ENCODE measurements at regions not wholly inside any gene's neighbourhood (a gene's known extent, or its start where the extent isn't known, plus 50 kb on each side); places are given as distances from the start of the nearest gene placed in this dataset.

GRCh38 chr4:106687026-106687425 lies 318.4 kb upstream of the GIMD1 start:
- TF ChIP-seq CTCF (conservative IDR thresholded peaks at IDR 0.05 in 1 of 2, IDR thresholded peaks at IDR 0.05 in 1 of 2; ENCODE audit: extremely low read depth in 1 of 2, insufficient read depth in 1 of 2, low read depth in 1 of 2, low read length in 2 of 2) (no peak), EZH2 (IDR thresholded peaks at IDR 0.05; ENCODE audit: borderline replicate concordance, low read length) (no peak)

All from mammary epithelial cell (primary cell).